Lower leg skin (tissue), 4 donors: ENCODE measurements at regions not wholly inside any gene's neighbourhood (a gene's known extent, or its start where the extent isn't known, plus 50 kb on each side); places are given as distances from the start of the nearest gene placed in this dataset.
"Not testable (repeated sequence)": the region's sequence is repeated elsewhere in the genome, so short reads cannot be mapped to it uniquely, and the experiment has no call there.

ENCODE experiments used
- DNase-seq, 2 donors: peaks; one replicate each; pipeline ENCODE4 v3.0.0-alpha.2; 2019; ENCODE audit warnings: low spot score in 2 of 2
- H3K4me3 ChIP-seq: fragments of 200-600 bp; sonication (generic); 2 replicates; pipeline ENCODE4 v1.5.1; 2017; ENCODE audit warnings: mild to moderate bottlenecking, low read depth; ENCODE audit not compliant: poor library complexity, severe bottlenecking
- POLR2A ChIP-seq, 2 donors: fragments of 450-650 bp; IDR thresholded peaks; one replicate each; pipeline ENCODE4 v1.6.1; 2016 to 2017; ENCODE audit warnings: antibody characterized with exemption in 2 of 2, mild to moderate bottlenecking in 1 of 2, moderate library complexity in 1 of 2
- whole genome bisulfite sequencing, 2 donors: methylation state at CpG; one replicate each; pipeline ENCODE4 v1.1.5; 2018; 5-methylcytosine and 5-hydroxymethylcytosine counted together
- intact Hi-C: fragments of 100-400 bp; cut with DNase I; formaldehyde crosslinking; loops from one replicate; pipeline ENCODE4 v1.15.0; 2023; ENCODE audit warnings: low total_unique reads
- TF ChIP-seq, protein P1 (sequence below), 3 donors: fragments of 450-650 bp; IDR thresholded peaks; one replicate each; pipeline ENCODE4 v1.5.1; 2016; ENCODE audit warnings: antibody characterized with exemption in 3 of 3, mild to moderate bottlenecking in 3 of 3, moderate library complexity in 2 of 3

DNA sequence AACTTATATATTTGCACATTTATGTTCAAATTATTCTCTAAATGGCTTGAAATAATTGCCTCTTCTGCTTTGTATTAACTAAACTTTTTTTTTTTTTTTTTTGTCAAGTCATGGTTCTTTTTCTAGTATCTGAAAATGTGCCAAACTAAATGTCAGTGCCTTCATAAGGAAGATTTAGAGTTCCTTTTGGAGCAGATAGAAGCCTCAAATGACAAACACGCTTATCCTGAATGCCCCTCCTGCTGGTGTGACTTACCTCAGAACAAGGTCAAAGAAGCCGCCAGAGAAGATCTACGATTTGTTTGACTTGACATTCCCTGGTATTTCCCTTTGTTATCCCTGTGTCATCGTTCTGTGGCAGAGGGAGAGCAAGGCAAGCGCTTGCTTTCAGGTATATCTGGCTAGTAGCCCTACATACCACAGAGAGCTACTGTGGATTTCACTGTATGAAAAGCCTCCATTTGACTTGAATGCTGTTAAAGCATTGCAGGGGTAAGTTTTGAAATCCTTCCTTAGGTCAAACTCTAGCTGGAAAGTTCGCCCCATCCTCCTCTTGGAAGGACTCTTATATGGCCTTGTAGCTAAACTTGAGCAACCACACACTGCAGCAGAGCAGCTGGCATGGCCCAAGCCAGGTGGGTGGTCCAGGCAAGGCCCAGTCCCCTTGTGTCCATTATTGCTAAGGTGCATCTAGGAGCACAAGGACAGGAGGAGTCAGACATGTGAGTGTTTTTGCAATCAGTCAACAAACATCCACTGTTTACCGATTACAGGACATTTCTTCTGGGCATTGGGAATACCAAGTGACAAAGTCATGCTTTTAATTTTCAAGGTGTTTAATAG lies 285.4 kb upstream of the USP25 start:
- TF ChIP-seq POLR2A (IDR thresholded peaks at IDR 0.05), result no peak
- TF ChIP-seq, protein P1, sequence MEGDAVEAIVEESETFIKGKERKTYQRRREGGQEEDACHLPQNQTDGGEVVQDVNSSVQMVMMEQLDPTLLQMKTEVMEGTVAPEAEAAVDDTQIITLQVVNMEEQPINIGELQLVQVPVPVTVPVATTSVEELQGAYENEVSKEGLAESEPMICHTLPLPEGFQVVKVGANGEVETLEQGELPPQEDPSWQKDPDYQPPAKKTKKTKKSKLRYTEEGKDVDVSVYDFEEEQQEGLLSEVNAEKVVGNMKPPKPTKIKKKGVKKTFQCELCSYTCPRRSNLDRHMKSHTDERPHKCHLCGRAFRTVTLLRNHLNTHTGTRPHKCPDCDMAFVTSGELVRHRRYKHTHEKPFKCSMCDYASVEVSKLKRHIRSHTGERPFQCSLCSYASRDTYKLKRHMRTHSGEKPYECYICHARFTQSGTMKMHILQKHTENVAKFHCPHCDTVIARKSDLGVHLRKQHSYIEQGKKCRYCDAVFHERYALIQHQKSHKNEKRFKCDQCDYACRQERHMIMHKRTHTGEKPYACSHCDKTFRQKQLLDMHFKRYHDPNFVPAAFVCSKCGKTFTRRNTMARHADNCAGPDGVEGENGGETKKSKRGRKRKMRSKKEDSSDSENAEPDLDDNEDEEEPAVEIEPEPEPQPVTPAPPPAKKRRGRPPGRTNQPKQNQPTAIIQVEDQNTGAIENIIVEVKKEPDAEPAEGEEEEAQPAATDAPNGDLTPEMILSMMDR (IDR thresholded peaks at IDR 0.05), result no peak
- intact Hi-C loops, result no loop called here
- DNase-seq, result no peak
- H3K4me3 ChIP-seq, result no peak overlapping the region
- WGBS, 2 donors, result 42 to 54% methylated on average over 7 of the region's 7 CpGs

DNA sequence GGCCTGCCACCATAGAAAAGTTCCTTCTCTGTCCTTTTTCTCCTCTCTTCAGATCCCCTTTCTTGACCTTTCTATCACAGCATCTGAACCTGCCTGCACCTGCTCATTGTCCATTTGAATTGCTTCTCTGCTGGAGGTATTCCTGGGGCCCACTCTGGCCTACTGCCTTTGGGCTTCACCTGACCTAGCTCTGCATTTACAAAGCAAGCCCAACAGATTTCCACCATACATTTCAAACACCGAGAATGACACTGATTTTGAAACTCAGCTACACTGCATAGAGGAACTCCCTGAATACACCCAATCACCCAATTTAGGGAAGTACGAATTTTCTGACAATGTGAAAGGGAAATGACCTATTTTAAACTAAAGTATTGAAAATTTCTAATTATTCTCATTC lies 284.5 kb upstream of the USP25 start:
- 78 to 90% methylated on average over 2 of the region's 2 CpGs for WGBS, 2 donors
- no peak overlapping the region for H3K4me3 ChIP-seq
- intact Hi-C loops, result no loop called here
- no peak for DNase-seq
- TF ChIP-seq POLR2A (IDR thresholded peaks at IDR 0.05), result no peak
- TF ChIP-seq, protein P1 (IDR thresholded peaks at IDR 0.05), result no peak

DNA sequence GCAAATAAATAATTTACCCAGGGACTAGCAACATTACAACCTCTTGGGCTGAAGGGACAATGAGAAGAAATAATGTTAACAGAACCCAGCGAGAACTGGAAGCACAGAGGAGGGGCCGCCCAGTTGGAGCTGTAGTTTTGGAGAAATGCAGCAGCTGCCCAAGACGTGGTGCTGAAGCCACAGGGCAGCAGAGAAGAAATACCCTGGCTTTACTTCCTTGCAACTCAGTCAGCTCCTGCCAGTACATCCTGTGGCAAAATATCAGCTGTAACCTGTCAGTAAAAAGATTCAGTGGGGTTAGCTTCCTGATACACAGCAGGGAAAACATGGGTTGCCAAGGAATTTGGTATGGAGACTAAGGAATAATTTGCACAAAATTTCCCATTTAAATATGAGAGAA lies 283.6 kb upstream of the USP25 start:
- 65 to 69% methylated on average over 3 of the region's 3 CpGs for WGBS, 2 donors
- intact Hi-C loops, result no loop called here
- no peak overlapping the region for H3K4me3 ChIP-seq
- no peak for DNase-seq
- TF ChIP-seq, protein P1 (IDR thresholded peaks at IDR 0.05), result no peak
- TF ChIP-seq POLR2A (IDR thresholded peaks at IDR 0.05), result no peak

DNA sequence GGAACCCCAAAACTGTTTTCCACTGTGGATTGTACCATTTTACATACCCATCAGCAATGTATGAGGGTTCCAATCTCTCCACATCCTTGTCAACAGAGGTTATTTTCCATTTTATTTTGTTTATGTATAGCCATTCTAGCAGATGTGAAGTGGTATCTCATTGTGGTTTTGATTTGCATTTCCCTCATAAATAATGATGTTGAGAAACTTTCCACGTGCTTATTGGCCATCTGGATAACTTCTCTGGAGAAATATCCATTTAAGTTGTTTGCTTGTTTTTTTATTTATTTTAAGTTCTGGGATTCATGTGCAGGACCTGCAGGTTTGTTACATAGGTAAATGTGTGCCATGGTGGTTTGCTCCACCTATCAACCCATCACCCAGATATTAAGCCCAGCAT lies 280.2 kb upstream of the USP25 start:
- 42 to 64% methylated on average over 1 of the region's 1 CpG for WGBS, 2 donors
- intact Hi-C loops, result no loop called here
- H3K4me3 ChIP-seq, result no peak overlapping the region
- TF ChIP-seq, protein P1 (IDR thresholded peaks at IDR 0.05), result no peak
- no peak for TF ChIP-seq POLR2A (IDR thresholded peaks at IDR 0.05)
- no peak for DNase-seq

DNA sequence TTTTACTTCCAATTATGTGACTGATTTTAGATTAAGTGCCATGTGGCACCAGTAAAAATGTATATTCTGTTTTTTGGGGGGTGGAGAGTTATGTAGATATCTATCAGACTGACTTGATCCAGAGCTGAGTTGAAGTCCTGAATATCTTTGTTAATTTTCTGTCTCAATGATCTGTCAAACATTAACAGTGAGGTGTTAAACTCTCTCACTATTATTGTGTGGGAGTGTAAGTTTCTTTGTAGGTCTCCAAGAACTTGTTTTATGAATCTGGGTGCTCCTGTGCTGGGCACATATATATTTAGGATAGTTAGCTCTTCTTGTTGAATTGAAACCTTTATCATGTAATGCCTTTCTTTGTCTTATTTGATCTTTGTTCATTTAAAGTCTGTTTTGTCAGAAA lies 276.5 kb upstream of the USP25 start:
- H3K4me3 ChIP-seq, result no peak overlapping the region
- TF ChIP-seq, protein P1 (IDR thresholded peaks at IDR 0.05), result no peak
- no peak for TF ChIP-seq POLR2A (IDR thresholded peaks at IDR 0.05)
- DNase-seq, result no peak
- intact Hi-C loops, result no loop called here

DNA sequence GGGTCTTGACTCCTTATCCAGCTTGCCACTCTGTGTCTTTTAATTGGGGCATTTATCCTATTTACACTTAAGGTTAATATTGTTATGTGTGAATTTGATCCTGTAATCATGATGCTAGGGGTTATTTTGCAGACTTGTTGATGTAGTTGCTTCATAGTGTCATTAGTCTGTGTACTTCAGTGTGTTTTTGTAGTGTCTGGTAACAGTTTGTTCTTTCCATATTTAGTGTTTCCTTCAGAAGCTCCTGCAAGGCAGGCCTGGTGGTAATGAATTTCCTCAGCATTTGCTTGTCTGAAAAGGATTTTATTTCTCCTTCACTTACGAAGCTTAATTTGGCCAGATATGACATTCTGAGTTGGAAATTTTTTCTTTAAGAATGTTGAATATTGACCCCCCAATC lies 276.0 kb upstream of the USP25 start:
- intact Hi-C loops, DNase-seq, H3K4me3 ChIP-seq: not testable (repeated sequence)
- 77% methylated on average over 1 of the region's 1 CpG for WGBS, 2 donors

DNA sequence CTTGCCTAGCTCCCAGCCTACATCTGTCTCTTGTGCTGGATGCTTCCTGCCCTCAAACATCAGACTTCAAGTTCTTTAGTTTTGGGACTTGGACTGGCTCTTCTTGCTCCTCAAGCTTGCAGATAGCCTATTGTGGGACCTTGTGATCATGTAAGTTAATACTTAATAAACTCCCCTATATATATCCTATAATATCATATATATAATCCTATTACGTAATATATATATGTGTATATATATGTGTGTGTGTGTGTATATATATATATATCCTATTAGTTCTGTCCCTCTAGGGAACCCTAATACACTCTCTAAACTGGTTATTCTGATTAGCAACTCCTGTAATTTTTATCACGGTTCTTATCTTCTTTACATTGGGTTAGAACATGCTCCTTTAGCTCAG lies 274.9 kb upstream of the USP25 start:
- 89 to 98% methylated on average over 2 of the region's 2 CpGs for WGBS, 2 donors
- H3K4me3 ChIP-seq, DNase-seq, intact Hi-C loops: not testable (repeated sequence)
